HG03159 (cell line): ENCODE measurements at regions not wholly inside any gene's neighbourhood (a gene's known extent, or its start where the extent isn't known, plus 50 kb on each side); places are given as distances from the start of the nearest gene placed in this dataset.

Source experiments
- ATAC-seq: cut with Tn5 transposase; IDR thresholded peaks from one replicate; pipeline ENCODE4 v1.9.1; 2021; ENCODE audit warnings: mild to moderate bottlenecking, moderate library complexity; ENCODE audit not compliant: unreplicated experiment

DNA sequence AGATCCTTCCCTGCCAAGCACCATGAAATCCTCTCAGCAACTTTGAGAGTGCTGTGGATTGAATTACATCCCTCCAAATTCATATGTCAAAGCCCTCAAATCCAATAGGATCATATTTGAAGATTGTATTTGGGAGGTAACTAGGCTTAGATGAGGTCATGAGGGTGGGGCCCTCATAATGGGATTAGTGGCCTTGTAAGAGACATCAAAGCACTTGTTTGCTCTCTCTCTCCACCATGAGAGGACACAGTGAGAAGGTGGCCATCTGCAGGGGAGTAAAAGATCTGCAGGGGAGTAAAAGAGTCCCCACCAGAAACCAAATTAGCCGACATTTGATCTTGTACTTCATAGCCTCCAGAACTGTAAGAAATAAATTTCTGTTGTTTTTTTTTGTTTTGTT is 298.2 kb downstream of the SAMD5 start:
- ATAC-seq, result no peak

DNA sequence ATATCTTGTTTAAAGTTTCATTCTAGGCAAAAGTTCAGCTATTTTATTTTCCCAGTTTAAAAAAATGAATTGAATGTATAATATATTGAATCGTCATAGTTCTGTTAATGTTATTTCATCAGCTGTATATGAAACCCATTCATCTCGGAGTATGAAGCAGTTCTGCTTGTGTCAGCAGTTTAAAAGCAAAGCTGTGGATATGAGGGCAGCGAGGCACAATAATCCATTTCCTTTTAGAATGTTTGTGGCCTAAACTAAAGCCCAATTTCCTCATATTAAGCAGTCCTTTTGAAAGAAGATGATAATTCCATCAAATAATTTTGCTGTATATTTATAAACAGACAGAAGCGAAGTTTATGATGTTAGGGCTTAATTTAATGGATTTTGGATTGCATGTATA is 300.1 kb downstream of the SAMD5 start:
- ATAC-seq, result no peak

DNA sequence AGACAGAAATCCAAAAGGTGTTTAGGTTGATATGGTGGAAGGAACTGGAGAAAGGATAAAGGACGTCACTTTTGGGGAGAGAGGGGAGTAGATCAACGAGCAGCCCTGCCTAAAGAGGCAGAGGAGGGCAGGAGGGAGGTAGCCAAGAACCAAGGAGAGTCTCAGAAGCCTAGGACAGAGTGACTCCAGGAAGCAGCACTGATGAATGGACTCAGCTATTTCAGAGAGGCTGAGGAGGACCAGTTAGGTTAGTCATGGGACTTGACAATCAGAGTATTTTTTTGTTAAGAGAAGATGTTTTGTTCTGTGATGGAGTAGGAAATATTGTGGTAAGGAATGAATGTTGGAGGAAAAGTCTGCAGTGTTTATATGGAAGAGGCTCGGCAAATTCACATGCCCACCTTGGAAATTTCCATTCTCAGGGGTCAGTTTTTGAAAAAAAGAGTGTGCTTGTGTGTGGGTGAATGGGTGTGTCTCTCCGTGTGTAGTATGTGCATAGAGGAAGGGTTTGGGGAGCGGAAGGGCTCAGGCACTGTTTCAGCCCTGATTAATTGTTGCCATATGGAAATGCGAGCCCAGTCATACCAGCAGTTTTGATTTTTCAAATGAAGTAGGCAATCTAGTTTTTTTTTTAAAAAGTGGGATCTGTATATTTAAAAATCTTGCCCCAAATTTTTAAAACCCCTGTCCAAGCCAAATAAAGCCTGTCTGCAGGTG is 303.6 kb downstream of the SAMD5 start:
- no peak for ATAC-seq

DNA sequence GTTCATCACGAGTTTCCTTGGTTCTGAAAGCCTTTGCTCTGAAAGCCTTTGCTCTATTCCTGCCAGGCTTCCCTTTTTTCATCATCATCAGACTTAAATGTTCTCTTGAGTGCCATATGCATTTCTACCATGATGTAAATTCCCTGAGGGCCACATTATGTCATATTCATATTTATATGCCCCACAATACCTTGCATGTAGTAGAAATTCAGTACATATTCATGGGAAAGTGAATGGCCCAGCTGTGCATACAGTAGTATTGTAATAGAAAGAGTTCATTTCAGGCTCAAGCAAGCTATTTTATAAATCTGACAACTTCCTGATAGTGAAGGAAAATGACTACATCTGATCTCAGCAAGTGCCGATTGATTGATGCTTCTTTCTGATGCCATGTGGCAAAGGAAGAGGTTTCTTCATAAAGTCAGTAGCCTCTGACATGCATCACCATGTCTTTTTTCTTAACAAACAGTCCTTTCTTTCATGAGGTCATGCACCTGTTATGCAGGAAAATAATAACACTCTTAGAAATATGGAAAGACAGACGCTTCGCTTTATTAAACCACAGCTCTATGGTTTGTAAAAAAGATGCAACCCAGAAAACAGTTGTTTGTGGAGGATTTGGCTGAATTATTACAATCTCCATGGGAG is 308.7 kb downstream of the SAMD5 start:
- no peak for ATAC-seq

DNA sequence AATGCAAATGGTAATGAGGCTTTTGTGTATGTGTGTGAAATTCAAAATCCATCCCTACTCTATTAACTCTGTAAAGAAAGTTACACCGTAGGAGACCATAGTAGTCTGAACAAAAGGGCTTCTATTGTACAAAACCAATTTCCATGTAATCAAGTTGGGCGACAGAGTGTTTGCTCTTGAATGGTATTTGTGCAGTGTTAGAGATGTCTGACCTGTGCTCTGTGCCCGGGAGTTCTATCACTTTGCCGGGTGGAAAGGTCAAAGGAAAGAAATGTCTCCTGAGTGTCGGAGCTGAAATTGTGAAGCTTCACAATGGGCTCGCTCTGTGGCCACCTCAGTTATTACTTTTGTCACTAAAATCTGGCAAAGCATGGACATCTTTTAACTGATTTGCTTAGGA is 312.0 kb downstream of the SAMD5 start:
- ATAC-seq, result no peak

DNA sequence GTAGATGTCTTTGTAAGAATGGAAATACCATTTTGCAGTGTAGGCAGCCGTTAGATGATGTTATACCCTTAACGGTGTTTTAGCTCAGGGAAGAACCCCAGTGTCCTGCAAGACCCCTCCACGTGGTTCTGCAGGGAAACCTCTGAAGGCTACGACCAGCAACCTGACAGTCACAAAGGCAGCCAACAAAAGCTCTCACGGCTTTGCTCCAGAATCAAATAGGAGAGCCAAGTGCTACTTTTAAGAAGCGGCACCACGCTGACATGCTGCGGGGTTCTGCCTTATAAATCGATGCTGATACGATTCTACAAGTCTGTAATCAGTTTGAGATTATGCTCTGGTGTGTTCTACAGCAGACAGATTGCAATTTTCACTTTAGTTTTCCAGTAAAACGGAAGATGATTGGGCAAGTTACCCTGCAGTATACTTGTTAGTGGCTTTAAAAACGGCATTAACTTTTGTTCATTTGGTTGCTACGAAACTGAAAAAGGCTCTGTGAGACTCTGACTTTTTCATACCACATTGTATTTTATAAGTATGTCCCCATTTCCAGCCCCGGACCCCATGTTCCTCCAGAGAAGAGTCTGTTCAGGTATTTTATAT is 312.9 kb downstream of the SAMD5 start:
- no peak for ATAC-seq

DNA sequence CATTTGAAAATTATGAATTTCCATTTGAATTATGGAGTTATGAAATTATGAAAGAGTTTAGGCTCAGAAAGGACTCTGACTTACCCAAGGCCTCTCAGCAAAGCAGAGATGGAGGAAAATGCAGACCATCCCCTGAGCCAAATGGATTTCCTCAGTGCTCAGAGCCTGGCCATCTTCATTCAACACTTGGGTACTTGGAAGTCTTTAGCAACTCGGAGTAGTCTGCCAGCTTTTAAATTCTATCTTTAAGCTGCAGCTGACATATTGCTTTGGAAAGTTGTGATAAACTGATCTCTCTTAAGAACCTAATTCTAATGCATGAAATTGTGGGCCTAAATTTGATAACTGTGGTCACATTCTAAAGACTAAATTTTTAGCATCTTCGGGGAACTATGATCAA is 315.4 kb downstream of the SAMD5 start:
- ATAC-seq, result no peak

DNA sequence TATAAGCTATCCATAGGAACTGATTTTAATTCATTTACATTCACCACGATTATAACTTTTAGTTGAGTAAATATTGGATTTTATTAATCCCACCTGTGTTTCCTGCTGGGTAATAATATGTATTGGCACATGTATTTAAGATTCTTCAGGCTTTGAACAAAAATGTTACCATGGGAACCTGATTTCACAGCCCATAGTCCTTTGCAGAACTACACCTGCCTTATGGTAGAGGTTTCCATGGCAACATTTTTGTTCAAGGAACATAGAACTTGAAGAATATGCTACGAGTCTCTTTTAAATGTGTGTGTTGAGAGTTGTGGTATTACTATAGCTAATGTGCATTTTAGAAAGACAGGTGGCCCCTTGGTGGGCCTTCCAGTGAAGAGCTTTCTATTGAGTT is 317.4 kb downstream of the SAMD5 start:
- ATAC-seq, result no peak

DNA sequence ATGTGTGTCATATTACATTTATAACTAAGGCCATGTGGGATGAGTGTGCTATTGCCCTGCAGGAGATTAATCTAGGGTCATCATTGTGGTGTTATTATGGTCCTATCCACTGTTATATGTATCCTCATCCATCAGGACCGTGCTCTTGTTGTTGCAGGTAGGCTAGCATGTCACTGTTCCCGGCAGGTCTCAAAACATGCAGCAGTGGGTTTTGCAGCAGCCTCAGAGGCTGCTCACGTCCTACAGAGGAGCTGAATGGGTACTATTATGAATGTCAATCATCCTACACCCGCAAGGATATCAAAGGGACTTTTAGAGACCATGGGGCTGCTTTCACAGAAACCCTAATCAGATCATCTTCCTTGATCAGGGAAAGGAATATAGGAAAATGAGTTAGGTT is 318.2 kb downstream of the SAMD5 start:
- no peak for ATAC-seq

DNA sequence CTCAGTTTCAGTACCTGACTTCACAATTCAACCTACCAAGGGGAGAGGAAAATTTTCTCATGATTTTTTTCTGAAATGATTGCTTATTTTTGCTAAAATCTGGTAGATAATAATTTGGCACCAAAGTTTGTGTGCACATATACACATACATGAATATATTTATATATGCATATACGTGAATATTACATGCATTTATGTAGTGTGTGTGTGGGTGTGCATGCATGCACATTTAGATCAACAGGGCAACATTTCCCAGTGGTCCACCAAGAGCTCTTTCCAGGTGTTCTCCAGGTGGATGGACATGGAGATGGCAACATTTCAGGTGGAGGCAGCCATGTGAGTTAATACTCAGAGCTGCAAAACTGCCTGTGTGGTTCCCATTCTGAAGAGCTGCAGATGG is 320.9 kb downstream of the SAMD5 start:
- no peak for ATAC-seq

DNA sequence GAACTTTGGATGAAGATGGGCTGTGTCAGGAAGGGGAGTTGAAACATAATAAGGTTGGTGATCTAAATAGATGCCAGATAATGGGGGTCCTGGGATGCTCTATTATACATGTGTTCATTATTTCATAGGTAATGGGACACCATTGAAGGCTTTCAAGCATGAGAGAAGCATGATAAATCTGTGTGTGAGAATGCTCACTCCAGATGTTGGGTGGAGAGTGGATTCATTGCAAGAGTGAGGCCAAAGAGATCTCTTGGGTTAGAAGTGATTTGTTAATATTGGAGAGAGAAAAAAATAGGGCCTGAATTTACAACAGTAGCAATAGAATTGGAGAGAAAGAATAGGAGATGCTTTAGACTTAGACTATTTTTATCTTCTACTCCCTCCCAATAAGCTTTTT is 321.3 kb downstream of the SAMD5 start:
- ATAC-seq, result no peak

DNA sequence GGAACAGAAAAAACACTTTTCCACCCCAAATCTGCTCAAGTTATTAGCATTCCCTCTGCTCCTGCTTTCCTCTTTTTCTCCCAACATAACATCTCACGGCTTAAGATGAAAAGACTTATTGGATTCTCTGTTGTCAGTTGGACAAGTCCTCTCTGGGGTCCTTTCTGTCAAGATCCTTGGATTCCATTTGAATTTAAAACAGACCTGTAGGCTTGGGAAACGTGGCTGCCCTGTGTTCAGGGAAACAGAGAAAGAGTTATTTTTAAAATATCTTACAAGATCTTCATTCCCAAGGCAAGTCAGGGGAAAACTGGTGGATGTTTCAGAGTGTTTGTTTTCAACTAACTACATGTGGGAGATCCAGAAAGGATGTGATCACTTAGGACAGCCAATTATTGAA is 322.9 kb downstream of the SAMD5 start:
- ATAC-seq, result no peak

DNA sequence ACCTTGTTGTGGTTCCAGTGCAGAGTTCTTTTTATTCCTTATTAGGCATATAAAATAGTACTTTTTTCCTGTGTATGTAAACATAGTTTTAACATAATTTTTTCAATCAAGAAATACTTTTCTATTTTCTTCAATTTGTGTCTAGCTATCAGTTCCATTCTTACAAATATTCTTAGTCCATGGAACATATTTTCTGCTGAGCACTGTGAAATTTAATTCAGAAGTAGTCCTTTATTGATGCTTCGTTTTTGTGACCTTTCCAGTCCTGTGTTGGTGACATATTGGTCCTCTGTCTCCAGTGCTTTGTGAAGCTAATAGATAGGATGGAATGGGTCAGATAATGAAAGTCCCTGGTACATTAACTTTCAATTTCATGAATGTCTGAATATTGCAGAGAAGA is 325.1 kb downstream of the SAMD5 start:
- ATAC-seq, result no peak

DNA sequence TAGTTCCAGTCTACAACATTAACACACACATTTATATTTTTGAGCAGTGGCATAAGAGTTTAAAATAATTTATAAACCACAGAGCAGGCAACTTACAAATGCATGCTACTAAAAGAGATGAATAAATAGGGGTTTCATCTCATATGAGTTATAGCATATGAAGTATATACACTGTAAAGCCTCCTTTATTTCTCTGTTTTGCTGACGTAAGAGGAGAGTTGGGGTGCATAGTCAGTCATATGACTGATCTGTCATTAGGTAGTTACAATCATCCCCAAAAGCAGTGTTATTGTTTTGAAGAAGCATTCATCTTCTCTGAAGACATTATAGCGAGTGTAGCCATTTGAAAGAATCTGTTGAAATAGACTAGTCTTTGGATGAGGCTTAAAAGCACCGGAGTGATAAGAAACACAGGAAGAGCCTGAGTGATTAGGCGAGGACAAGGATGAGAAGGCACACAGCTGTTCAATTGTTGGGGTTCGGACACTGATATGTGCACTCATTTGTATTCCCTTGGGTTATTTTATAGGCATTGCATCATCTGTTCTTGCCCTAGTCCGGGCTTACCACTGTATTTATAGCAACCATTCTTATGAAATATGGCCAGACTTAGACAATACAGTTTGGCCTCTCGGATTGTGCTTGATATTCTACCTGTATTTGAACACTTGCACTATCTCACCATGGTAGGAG is 325.7 kb downstream of the SAMD5 start:
- no peak for ATAC-seq

DNA sequence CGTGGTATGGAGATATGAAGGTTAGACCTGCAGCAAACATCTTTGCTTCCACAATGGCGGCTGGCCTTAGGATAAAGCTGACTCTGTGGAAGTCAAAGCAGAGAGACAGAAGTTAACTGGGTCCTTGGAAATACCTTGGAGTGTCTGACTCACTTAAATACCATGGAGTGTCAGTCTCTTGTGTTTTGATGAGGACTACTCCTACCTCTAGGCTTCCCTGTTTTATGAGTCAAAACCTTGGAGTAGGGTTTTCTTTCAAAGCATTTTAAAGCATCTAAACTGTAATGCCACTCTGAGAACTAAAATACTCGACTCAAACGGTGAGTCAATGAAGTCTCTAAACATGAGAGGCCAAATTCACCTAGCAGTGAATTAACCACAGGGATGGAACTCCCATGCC is 329.1 kb downstream of the SAMD5 start:
- ATAC-seq, result no peak

DNA sequence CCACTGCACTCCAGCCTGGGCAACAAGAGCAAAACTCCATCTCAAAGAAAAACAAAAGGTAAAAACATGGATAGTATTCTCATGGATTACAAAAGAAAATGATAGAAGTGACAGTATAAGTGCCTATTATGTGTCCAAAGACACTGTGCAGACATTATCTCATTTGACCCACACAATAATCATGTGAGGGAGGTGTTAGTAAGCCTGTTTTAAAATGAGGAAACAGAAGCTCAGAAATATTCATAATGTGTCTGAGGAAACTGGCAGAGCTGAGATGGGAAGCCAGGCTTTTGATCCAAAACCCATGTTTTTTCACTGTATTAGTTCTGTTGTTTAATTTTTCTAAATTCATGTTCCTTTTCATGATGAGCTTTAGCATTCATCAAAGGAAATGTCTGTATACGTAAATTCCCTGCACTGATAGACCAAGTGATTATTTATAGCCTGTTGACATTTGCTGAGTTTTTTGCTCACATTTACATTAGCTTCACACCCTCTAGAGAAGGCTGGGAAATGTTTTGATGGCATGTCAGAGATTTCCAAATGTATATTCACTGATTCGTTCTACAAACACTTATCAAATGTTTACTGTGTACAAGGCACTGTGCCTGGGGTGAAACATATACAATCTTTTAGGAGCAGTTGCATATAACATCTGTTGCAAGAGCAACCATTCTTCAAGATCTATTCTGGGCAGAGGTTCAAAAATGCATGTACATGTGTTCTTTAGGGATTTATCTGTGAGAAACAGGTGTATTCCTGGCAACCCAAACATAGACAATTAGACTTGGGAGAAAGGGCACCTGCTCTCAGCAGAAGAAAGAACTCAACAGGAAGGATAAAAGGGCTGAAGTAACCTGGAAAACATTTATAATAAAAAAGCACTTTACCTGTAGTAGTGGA is 331.5 kb downstream of the SAMD5 start:
- no peak for ATAC-seq

DNA sequence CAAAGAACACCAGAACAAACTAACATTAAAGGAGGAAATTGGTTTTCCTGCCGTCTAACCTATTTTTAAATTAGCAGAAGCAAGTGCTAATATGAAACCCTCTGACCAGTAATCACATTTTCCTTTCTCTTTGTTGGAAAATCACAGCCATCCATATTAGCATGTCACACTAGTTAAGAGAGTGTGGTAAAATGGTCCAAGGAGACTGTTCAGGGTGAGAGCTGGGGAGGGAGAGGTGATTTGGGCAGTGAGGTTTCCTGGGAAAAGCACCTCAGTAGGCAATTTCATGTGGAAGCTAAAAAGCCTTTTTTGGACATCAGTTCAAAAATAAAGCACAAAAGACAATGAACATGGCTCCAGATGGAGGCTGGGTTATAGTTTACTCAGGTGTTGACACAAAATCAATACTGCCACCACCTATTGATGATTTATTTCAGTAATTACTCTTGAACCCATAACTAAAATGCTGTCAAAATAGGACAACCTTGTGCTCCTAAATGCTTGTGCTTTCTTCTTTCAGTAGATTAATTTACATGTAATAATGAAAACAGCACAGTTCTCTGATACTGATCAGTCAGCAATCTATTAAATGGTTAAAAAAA is 333.2 kb downstream of the SAMD5 start:
- no peak for ATAC-seq

DNA sequence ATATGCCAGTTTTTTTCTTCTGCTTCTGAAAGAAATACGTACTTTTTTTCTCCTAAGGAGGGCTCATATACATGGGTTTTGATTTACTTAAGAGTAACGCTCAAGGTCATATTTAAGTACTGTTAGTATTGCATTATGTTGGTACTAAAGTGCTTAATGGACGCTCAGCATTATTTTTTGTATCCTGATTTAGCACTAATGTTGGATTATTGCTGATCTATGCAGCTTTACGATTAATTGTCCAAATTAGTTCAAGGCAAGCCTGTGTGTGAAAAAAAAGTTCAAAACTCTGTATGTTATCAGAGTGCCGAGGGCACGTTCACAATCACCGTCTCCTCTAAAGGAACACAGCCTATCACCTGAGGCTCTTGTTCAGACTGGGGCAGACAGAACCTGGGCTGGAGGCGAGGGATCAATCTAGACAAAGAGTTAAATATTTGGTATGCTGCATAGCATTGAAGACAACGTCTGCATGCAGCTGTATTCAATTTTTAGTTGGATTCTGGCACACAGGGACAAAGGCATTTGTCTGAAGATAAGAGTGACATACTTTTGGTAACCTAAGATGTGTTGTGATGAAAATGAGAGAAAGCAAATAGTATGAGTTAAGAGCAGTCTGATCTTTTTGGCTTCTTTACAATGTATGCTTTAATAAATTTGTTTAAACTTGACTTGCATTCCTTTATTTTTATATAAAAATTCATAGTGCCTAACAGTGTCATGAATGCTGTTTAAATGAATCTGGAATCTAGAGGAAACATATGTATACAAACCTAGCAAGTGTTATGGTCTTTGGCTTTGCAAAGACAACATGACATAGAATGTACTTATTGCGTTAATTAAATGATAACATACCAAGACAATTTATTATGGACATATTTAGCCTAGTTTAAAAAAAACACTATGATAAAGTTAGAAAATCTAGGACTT is 341.2 kb downstream of the SAMD5 start:
- no peak for ATAC-seq

DNA sequence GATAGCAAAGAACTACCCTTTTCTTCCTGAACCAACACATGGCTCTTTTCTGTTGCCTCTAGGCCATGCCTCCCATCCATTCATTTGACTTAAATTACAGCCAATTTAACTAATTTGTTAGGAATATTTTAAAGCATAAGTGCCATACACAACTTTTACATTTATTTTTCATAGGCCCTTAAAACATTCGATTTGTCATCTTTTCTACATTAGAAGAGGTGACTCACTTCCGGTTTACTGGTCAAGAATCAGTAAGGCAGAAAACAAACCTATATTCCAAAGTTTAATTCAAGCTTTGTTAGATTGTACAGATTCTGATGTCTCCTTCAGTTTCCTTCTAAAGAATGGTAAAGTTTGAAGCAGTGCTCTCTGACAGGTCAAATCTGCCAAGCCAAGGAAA is 344.3 kb downstream of the SAMD5 start:
- ATAC-seq, result no peak
